ENCODE measurements at regions not wholly inside any gene's neighbourhood (a gene's known extent, or its start where the extent isn't known, plus 50 kb on each side); places are given as distances from the start of the nearest gene placed in this dataset.

DNA sequence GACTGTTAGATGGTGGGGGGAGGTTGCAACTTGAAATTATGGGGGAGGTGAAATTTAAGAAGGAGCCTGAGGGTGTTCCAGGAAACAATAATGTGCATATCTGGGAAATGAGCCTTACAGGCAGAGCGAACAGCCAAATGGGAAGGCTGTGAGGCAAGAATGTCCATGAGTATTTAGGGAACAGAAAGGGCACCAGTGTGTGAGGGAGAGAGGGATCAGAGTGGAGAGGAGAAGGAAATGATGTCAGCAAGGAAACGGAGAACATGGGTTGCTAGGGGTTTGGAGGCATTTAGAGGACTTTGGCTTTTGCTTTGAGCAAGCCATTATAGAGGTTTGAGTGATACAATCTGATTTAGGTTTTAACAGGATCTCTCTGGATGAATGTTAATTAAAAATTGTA is 285.4 kb downstream of the TLE4 start:
- H3K4me3 ChIP-seq = no peak overlapping the region
- H3K27me3 ChIP-seq = no peaks in the 10 kb centered on the region
- H3K27ac ChIP-seq = no peak overlapping the region
- H3K4me1 ChIP-seq = no peaks in the 10 kb centered on the region
- ATAC-seq (no peak), DNase-seq (no peak)
- no peaks in the 10 kb centered on the region for H3K36me3 ChIP-seq
- TF ChIP-seq, protein P1, sequence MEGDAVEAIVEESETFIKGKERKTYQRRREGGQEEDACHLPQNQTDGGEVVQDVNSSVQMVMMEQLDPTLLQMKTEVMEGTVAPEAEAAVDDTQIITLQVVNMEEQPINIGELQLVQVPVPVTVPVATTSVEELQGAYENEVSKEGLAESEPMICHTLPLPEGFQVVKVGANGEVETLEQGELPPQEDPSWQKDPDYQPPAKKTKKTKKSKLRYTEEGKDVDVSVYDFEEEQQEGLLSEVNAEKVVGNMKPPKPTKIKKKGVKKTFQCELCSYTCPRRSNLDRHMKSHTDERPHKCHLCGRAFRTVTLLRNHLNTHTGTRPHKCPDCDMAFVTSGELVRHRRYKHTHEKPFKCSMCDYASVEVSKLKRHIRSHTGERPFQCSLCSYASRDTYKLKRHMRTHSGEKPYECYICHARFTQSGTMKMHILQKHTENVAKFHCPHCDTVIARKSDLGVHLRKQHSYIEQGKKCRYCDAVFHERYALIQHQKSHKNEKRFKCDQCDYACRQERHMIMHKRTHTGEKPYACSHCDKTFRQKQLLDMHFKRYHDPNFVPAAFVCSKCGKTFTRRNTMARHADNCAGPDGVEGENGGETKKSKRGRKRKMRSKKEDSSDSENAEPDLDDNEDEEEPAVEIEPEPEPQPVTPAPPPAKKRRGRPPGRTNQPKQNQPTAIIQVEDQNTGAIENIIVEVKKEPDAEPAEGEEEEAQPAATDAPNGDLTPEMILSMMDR (IDR thresholded peaks at IDR 0.05) = no peak
- intact Hi-C loops (cut with DNase I) = no loop called here
- peaks cover 0 to 12% of the 10 kb centered on the region in 2 donors for H3K9me3 ChIP-seq

GRCh38 chr9:79847074-79847473 is 275.3 kb downstream of the TLE4 start:
- Histone ChIP-seq H3K27ac (no peak overlapping the region), H3K36me3 (no peaks in the 10 kb centered on the region), H3K4me3 (no peak overlapping the region), H3K4me1 (no peaks in the 10 kb centered on the region), H3K27me3 (no peaks in the 10 kb centered on the region), H3K9me3 (peaks cover 0 to 19% of the 10 kb centered on the region in 2 donors)
- TF ChIP-seq, protein P1 (IDR thresholded peaks at IDR 0.05) = no peak
- intact Hi-C loops (cut with DNase I) = no loop called here
- DNase-seq = no peak
- no peak for ATAC-seq

DNA sequence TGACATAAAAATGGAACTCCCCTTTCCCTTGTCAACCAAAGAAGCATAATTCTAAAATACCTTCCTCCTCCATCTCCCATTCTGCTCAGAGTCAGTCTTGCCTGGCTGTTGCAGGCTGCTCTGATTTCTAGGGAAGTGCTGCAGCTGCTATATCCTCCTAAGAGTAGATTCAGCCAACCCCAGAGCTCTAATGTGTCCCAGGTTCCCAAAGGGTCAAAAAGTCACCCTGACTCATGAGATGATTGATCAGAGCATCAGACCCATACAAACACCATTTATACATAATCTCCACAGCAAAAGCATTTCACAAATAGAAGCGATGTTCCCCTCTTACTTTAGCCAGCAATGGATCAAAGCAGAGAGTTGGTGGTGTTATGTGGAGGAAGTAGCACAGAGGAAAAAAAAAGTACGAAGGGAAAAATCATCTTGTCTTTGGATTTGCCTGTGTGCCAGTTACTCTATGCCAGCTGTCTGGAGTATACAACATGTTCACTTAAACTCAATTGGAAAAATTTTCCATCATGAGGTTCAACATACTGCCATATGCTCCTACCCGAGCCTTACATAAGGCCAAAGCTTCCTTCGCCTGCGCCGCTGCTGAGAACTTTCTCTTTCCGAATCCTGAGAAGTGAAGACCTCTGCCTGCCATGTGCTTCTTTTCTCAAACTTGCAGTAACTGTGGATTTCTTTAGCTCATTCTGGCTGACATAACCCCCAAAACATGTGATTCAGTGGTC is 258.0 kb downstream of the TLE4 start:
- Histone ChIP-seq H3K9me3 (peaks cover 0 to 2% of the 10 kb centered on the region in 2 donors), H3K4me3 (no peak overlapping the region), H3K27me3 (no peaks in the 10 kb centered on the region), H3K36me3 (no peaks in the 10 kb centered on the region), H3K4me1 (no peaks in the 10 kb centered on the region), H3K27ac (no peak overlapping the region)
- ATAC-seq = no peak
- DNase-seq = no peak
- TF ChIP-seq, protein P1 (IDR thresholded peaks at IDR 0.05) = no peak
- intact Hi-C loops (cut with DNase I) = no loop called here

- no peak overlapping the region for H3K4me3 ChIP-seq
- H3K27ac ChIP-seq = no peak overlapping the region
- intact Hi-C loops (cut with DNase I) = no loop called here
- no peaks in the 10 kb centered on the region for H3K36me3 ChIP-seq
- no peaks in the 10 kb centered on the region for H3K9me3 ChIP-seq
- no peaks in the 10 kb centered on the region for H3K4me1 ChIP-seq
- DNase-seq = no peak
- TF ChIP-seq, protein P1 (IDR thresholded peaks at IDR 0.05) = no peak
- no peak for ATAC-seq
- no peaks in the 10 kb centered on the region for H3K27me3 ChIP-seq
These were observed 252.5 kb downstream of the TLE4 start for GRCh38 chr9:79824265-79824664.

- Histone ChIP-seq H3K9me3 (no peaks in the 10 kb centered on the region), H3K36me3 (no peaks in the 10 kb centered on the region), H3K4me1 (peaks cover 0 to under 1% of the 10 kb centered on the region in 2 donors), H3K27me3 (no peaks in the 10 kb centered on the region), H3K4me3 (no peak overlapping the region), H3K27ac (no peak overlapping the region)
- DNase-seq = no peak
- intact Hi-C loops (cut with DNase I) = no loop called here
- TF ChIP-seq, protein P1 (IDR thresholded peaks at IDR 0.05) = no peak
- no peak for ATAC-seq
These were observed 245.8 kb downstream of the TLE4 start for GRCh38 chr9:79817438-79818004.

Data from left lung (tissue), 4 donors.